ENCODE measurements at regions not wholly inside any gene's neighbourhood (a gene's known extent, or its start where the extent isn't known, plus 50 kb on each side); places are given as distances from the start of the nearest gene placed in this dataset.
"Not testable (repeated sequence)": the region's sequence is repeated elsewhere in the genome, so short reads cannot be mapped to it uniquely, and the experiment has no call there.

GRCh38 chrX:151085207-151085606 lies 91.2 kb upstream of the GPR50 start:
- no peak overlapping the region for H3K4me3 Mint-ChIP-seq
- H3K9me3 Mint-ChIP-seq, result no peaks in the 10 kb centered on the region
- no peak for TF ChIP-seq CTCF (IDR thresholded peaks at IDR 0.05)
- H3K27ac Mint-ChIP-seq, result no peak overlapping the region
- H3K27me3 Mint-ChIP-seq (ENCODE audit: insufficient read depth), result peaks cover 9% of the 10 kb centered on the region
- no peak for DNase-seq
- H3K4me1 Mint-ChIP-seq (ENCODE audit: low read depth), result no peaks in the 10 kb centered on the region
- H3K36me3 Mint-ChIP-seq (ENCODE audit: low read depth), result no peaks in the 10 kb centered on the region

GRCh38 chrX:151088221-151088620 lies 88.2 kb upstream of the GPR50 start:
- Mint-ChIP-seq H3K27ac (no peak overlapping the region), H3K4me1 (ENCODE audit: low read depth) (no peaks in the 10 kb centered on the region), H3K4me3 (no peak overlapping the region), H3K27me3 (ENCODE audit: insufficient read depth) (peaks cover 6% of the 10 kb centered on the region), H3K9me3 (no peaks in the 10 kb centered on the region), H3K36me3 (ENCODE audit: low read depth) (no peaks in the 10 kb centered on the region)
- no peak for TF ChIP-seq CTCF (IDR thresholded peaks at IDR 0.05)
- DNase-seq, result no peak

DNA sequence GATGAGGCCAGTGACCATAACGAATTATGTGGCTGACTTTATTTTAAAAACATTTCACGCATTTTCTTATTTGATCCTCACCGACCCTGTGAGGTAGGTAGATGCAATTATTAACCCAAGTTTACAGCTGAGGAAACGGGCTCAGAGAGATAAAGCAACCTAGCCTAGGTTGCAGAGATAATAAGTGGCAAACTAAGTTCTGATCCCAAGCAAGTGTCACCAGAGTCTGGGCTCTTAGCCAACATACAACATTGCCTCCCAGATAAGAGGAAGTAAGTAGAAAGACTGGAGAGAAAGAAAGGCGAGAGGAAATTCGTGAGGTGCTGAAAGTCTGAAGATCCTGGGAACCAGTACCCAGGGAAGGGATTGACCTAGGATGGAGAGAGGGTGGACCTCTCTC lies 77.4 kb upstream of the GPR50 start:
- Mint-ChIP-seq H3K9me3 (no peaks in the 10 kb centered on the region), H3K4me3 (no peak overlapping the region), H3K27ac (no peak overlapping the region), H3K4me1 (ENCODE audit: low read depth) (no peaks in the 10 kb centered on the region), H3K36me3 (ENCODE audit: low read depth) (no peaks in the 10 kb centered on the region), H3K27me3 (ENCODE audit: insufficient read depth) (no peaks in the 10 kb centered on the region; the same call in none of the 2 replicates)
- no peak for TF ChIP-seq CTCF (IDR thresholded peaks at IDR 0.05)
- DNase-seq, result no peak

DNA sequence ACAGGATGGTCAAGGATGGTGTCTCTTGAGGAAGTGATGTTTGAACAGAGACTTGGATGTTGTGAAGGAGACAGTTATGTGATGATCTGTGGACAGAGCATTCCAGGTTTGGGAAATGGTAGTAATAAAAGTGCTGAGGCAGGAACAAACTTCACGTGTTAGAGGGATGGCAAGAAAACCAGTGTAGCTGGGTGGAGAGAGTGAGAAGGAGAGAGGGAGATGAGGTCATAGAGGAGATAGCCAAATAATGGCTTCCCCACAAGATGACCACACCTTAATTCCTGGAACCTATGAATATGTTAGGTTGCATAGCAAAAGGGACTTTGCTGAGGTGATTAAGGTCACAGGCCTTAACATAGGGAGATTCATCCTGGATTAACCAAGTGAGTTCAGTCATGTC lies 75.6 kb upstream of the GPR50 start:
- DNase-seq, result no peak
- Mint-ChIP-seq H3K9me3 (no peaks in the 10 kb centered on the region), H3K27ac (no peak overlapping the region), H3K36me3 (ENCODE audit: low read depth) (no peaks in the 10 kb centered on the region), H3K4me3 (no peak overlapping the region), H3K27me3 (ENCODE audit: insufficient read depth) (peaks cover 2% of the 10 kb centered on the region), H3K4me1 (ENCODE audit: low read depth) (no peaks in the 10 kb centered on the region)
- no peak for TF ChIP-seq CTCF (IDR thresholded peaks at IDR 0.05)

- not testable (repeated sequence) for H3K9me3 Mint-ChIP-seq; H3K4me1 Mint-ChIP-seq (ENCODE audit: low read depth); DNase-seq; H3K27me3 Mint-ChIP-seq (ENCODE audit: insufficient read depth); H3K36me3 Mint-ChIP-seq (ENCODE audit: low read depth); H3K4me3 Mint-ChIP-seq; H3K27ac Mint-ChIP-seq
Observed at GRCh38 chrX:151113200-151113599, 63.2 kb upstream of the GPR50 start.

Data from HFFc6 (cell line).